Ectodermal cell (in vitro differentiated cells): ENCODE measurements at regions not wholly inside any gene's neighbourhood (a gene's known extent, or its start where the extent isn't known, plus 50 kb on each side); places are given as distances from the start of the nearest gene placed in this dataset.
"Not testable (repeated sequence)": the region's sequence is repeated elsewhere in the genome, so short reads cannot be mapped to it uniquely, and the experiment has no call there.

Experiments used
- H3K27ac ChIP-seq: 2 replicates; pipeline ENCODE4 v1.7.0; 2013; ENCODE audit warnings: mild to moderate bottlenecking, low read depth, low read length; ENCODE audit not compliant: insufficient read depth, poor library complexity, severe bottlenecking
- H3K27me3 ChIP-seq: 2 replicates; pipeline ENCODE4 v1.7.0; 2013; ENCODE audit warnings: mild to moderate bottlenecking, low read length; ENCODE audit not compliant: insufficient read depth, control insufficient read depth, poor library complexity, severe bottlenecking
- H3K36me3 ChIP-seq: one replicate; pipeline ENCODE4 v1.7.0; 2013; ENCODE audit warnings: low read length; ENCODE audit not compliant: control insufficient read depth, insufficient read depth
- H3K4me1 ChIP-seq: one replicate; pipeline ENCODE4 v1.7.0; 2013; ENCODE audit warnings: low read length; ENCODE audit not compliant: control insufficient read depth, insufficient read depth
- H3K4me3 ChIP-seq: 2 replicates; pipeline ENCODE4 v1.7.0; 2013; ENCODE audit warnings: low read depth, low read length, control low read depth; ENCODE audit not compliant: insufficient read depth
- H3K9me3 ChIP-seq: 2 replicates; pipeline ENCODE4 v1.7.0; 2013; ENCODE audit warnings: mild to moderate bottlenecking, low read length, moderate library complexity; ENCODE audit not compliant: control insufficient read depth
- WGBS, 2 experiments: methylation state at CpG; one replicate each; pipeline ENCODE4 v1.1.7; 2013; ENCODE audit warnings: missing lambda C conversion rate in 2 of 2; 5-methylcytosine and 5-hydroxymethylcytosine counted together

GRCh38 chr14:101675835-101676234 lies 85.7 kb upstream of the PPP2R5C start:
- not testable (repeated sequence) for H3K4me3 ChIP-seq, H3K36me3 ChIP-seq, H3K27ac ChIP-seq, H3K27me3 ChIP-seq, H3K9me3 ChIP-seq, H3K4me1 ChIP-seq
- WGBS, 2 experiments: no CpG with 5 or more reads among the region's 2 CpGs

GRCh38 chr14:101677912-101678327 lies 83.6 kb upstream of the PPP2R5C start:
- not testable (repeated sequence) for H3K9me3 ChIP-seq, H3K4me3 ChIP-seq, H3K4me1 ChIP-seq, H3K36me3 ChIP-seq, H3K27ac ChIP-seq, H3K27me3 ChIP-seq
- WGBS, 2 experiments: 94 to 96% methylated on average over 11 of the region's 11 CpGs

- no peaks in the 10 kb centered on the region for H3K36me3 ChIP-seq
- no peaks in the 10 kb centered on the region for H3K4me1 ChIP-seq
- WGBS, 2 experiments: 93 to 100% methylated on average over 1 of the region's 2 CpGs
- no peak overlapping the region for H3K4me3 ChIP-seq
- no peaks in the 10 kb centered on the region for H3K9me3 ChIP-seq
- H3K27me3 ChIP-seq: peaks cover 18% of the 10 kb centered on the region
- H3K27ac ChIP-seq: no peak overlapping the region
Measured at GRCh38 chr14:101681795-101682194, 79.7 kb upstream of the PPP2R5C start.

GRCh38 chr14:101683365-101683764 lies 78.1 kb upstream of the PPP2R5C start:
- 85 to 89% methylated on average over 6 of the region's 6 CpGs for WGBS, 2 experiments
- Histone ChIP-seq H3K9me3 (no peaks in the 10 kb centered on the region), H3K4me1 (no peaks in the 10 kb centered on the region), H3K36me3 (no peaks in the 10 kb centered on the region), H3K4me3 (no peak overlapping the region), H3K27me3 (peaks cover 18% of the 10 kb centered on the region), H3K27ac (no peak overlapping the region)

GRCh38 chr14:101687756-101688546 lies 73.6 kb upstream of the PPP2R5C start:
- Histone ChIP-seq H3K4me3 (no peak overlapping the region), H3K4me1 (no peaks in the 10 kb centered on the region), H3K9me3 (no peaks in the 10 kb centered on the region), H3K27ac (no peak overlapping the region), H3K36me3 (no peaks in the 10 kb centered on the region), H3K27me3 (peaks cover 18% of the 10 kb centered on the region)
- 90 to 91% methylated on average over 6 of the region's 6 CpGs for WGBS, 2 experiments

- H3K27me3 ChIP-seq: peaks cover 18% of the 10 kb centered on the region
- no peak overlapping the region for H3K4me3 ChIP-seq
- no peaks in the 10 kb centered on the region for H3K36me3 ChIP-seq
- 95 to 96% methylated on average over 25 of the region's 25 CpGs for WGBS, 2 experiments
- no peaks in the 10 kb centered on the region for H3K9me3 ChIP-seq
- H3K4me1 ChIP-seq: no peaks in the 10 kb centered on the region
- H3K27ac ChIP-seq: no peak overlapping the region
Measured at GRCh38 chr14:101689039-101689501, 72.4 kb upstream of the PPP2R5C start.

- not testable (repeated sequence) for H3K4me1 ChIP-seq, H3K9me3 ChIP-seq, H3K4me3 ChIP-seq, H3K27ac ChIP-seq, H3K36me3 ChIP-seq
- WGBS, 2 experiments: 93% methylated on average over 12 of the region's 12 CpGs
- H3K27me3 ChIP-seq: peaks cover 11% of the 10 kb centered on the region
Measured at GRCh38 chr14:101689966-101690365, 71.5 kb upstream of the PPP2R5C start.

GRCh38 chr14:101695659-101696058 lies 65.8 kb upstream of the PPP2R5C start:
- 59 to 70% methylated on average over 1 of the region's 1 CpG for WGBS, 2 experiments
- no peak overlapping the region for H3K4me3 ChIP-seq
- peaks cover 7% of the 10 kb centered on the region for H3K27me3 ChIP-seq
- H3K36me3 ChIP-seq: no peaks in the 10 kb centered on the region
- no peaks in the 10 kb centered on the region for H3K9me3 ChIP-seq
- H3K4me1 ChIP-seq: no peaks in the 10 kb centered on the region
- H3K27ac ChIP-seq: no peak overlapping the region

GRCh38 chr14:101704140-101704539 lies 57.4 kb upstream of the PPP2R5C start:
- no peaks in the 10 kb centered on the region for H3K9me3 ChIP-seq
- no peak overlapping the region for H3K27ac ChIP-seq
- 73 to 88% methylated on average over 3 of the region's 3 CpGs for WGBS, 2 experiments
- no peaks in the 10 kb centered on the region for H3K36me3 ChIP-seq
- peaks cover 13% of the 10 kb centered on the region for H3K4me1 ChIP-seq
- peaks cover 31% of the 10 kb centered on the region for H3K27me3 ChIP-seq
- H3K4me3 ChIP-seq: no peak overlapping the region

- Histone ChIP-seq H3K9me3 (no peaks in the 10 kb centered on the region), H3K27me3 (peaks cover 31% of the 10 kb centered on the region), H3K27ac (no peak overlapping the region), H3K36me3 (no peaks in the 10 kb centered on the region), H3K4me1 (peaks cover 13% of the 10 kb centered on the region), H3K4me3 (no peak overlapping the region)
- WGBS, 2 experiments: 37% methylated on average over 73 of the region's 73 CpGs
Measured at GRCh38 chr14:101705733-101706508, 55.6 kb upstream of the PPP2R5C start.
